OCI-LY7 (cell line): ENCODE measurements at regions not wholly inside any gene's neighbourhood (a gene's known extent, or its start where the extent isn't known, plus 50 kb on each side); places are given as distances from the start of the nearest gene placed in this dataset.

ENCODE experiments used
- BruUV-seq: library from RNA; stranded (reverse); fragments of 400-500 nt; replicated peaks from 2 replicates; lab custom pipeline; 2021; lab: Mats Ljungman, UMichigan
- CTCF ChIA-PET: fragments of 300-600 bp; sonication (Branson Sonifier 250); formaldehyde crosslinking; loops from one replicate; lab custom pipeline; 2022; ENCODE audit warnings: antibody characterized with exemption; ENCODE audit not compliant: unreplicated experiment; lab: Charles Lee
- POLR2A ChIA-PET: fragments of 300-600 bp; sonication (Branson Sonifier 250); formaldehyde crosslinking; loops from one replicate; lab custom pipeline; 2022; ENCODE audit warnings: antibody characterized with exemption; lab: Charles Lee
- DNase-seq: peaks from one replicate; pipeline ENCODE4 v3.0.0-alpha.2; 2015; ENCODE audit warnings: low spot score
- H2AFZ ChIP-seq: fragments of 200-600 bp; sonication (generic), shearing (Covaris generic); 2 replicates; pipeline ENCODE4 v1.6.1; 2014; ENCODE audit warnings: mild to moderate bottlenecking, antibody characterized with exemption, low read length, moderate library complexity
- H3K27ac ChIP-seq: fragments of 200-600 bp; sonication (generic); 2 replicates; pipeline ENCODE4 v1.5.1; 2014; ENCODE audit warnings: mixed run types, low read depth, mild to moderate bottlenecking, moderate library complexity, low read length, inconsistent platforms; ENCODE audit not compliant: poor library complexity, severe bottlenecking
- H3K36me3 ChIP-seq: fragments of 200-600 bp; sonication (generic); 2 replicates; pipeline ENCODE4 v1.6.1; 2014; ENCODE audit warnings: mild to moderate bottlenecking, antibody characterized with exemption, low read length, moderate library complexity, mixed read lengths; ENCODE audit not compliant: insufficient read depth
- H3K4me1 ChIP-seq: fragments of 200-600 bp; sonication (generic); 2 replicates; pipeline ENCODE4 v1.5.1; 2014; ENCODE audit warnings: mild to moderate bottlenecking, low read length; ENCODE audit not compliant: insufficient read depth, poor library complexity, severe bottlenecking
- H3K4me2 ChIP-seq: fragments of 200-600 bp; sonication (generic); 2 replicates; pipeline ENCODE4 v1.6.1; 2014; ENCODE audit warnings: mild to moderate bottlenecking, low read length
- H3K4me3 ChIP-seq: fragments of 200-600 bp; sonication (generic); 2 replicates; pipeline ENCODE4 v1.5.1; 2014; ENCODE audit warnings: mild to moderate bottlenecking, low read depth, low read length; ENCODE audit not compliant: poor library complexity, severe bottlenecking
- H3K79me2 ChIP-seq: fragments of 200-600 bp; sonication (generic); 2 replicates; pipeline ENCODE4 v1.6.1; 2016; ENCODE audit warnings: low read depth, mild to moderate bottlenecking, low read length, moderate library complexity, mixed read lengths; ENCODE audit not compliant: insufficient read depth
- H3K9me2 ChIP-seq: fragments of 200-600 bp; sonication (generic); 2 replicates; pipeline ENCODE4 v1.6.1; 2016; ENCODE audit warnings: mild to moderate bottlenecking, low read length, mixed read lengths; ENCODE audit not compliant: insufficient read depth
- H3K9me3 ChIP-seq: fragments of 200-600 bp; sonication (generic); 2 replicates; pipeline ENCODE4 v1.6.1; 2014; ENCODE audit warnings: mild to moderate bottlenecking, mixed run types, low read length, mixed read lengths
- H4K20me1 ChIP-seq: fragments of 200-600 bp; sonication (generic); 2 replicates; pipeline ENCODE4 v1.6.1; 2014; ENCODE audit warnings: mild to moderate bottlenecking, antibody characterized with exemption, low read length, moderate library complexity, mixed read lengths; ENCODE audit not compliant: insufficient read depth
- EZH2phosphoT487 ChIP-seq: fragments of 200-600 bp; sonication (generic); IDR thresholded peaks from 2 replicates; pipeline ENCODE4 v1.6.1; 2018; ENCODE audit warnings: low read depth, borderline replicate concordance, mild to moderate bottlenecking, mixed run types, antibody characterized with exemption, low read length, moderate library complexity, mixed read lengths
- intact Hi-C: fragments of 100-400 bp; cut with micrococcal nuclease; formaldehyde crosslinking; loops from one replicate; pipeline ENCODE4 v1.10.0; 2022; ENCODE audit not compliant: unreplicated experiment
- TF ChIP-seq, protein P1 (sequence below): fragments of 200-600 bp; sonication (generic); conservative IDR thresholded peaks from 2 replicates; pipeline ENCODE4 v1.5.1; 2014; ENCODE audit warnings: mild to moderate bottlenecking, antibody characterized with exemption, low read length, moderate library complexity, mixed read lengths

DNA sequence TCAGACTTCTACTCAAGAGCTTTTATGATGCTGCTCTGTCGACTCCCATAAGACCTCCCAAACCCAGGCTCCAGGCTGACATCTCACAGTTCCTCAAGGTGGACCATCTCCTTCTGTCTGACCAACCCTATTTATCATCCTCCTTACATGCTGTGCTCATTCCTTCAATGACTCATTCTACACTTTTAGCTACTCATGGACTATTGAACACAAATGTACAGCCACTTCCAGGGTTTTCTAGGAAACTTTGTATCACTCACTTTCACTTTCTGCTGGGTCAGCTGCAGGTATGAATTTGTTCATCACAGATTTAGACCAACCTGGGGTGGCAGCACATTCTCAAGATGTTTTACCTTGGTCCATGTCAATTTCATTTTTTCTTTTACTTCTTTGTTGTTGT is 162.4 kb upstream of the FAM20A start:
- POLR2A ChIA-PET: no interaction called here
- no peak overlapping the region for H3K27ac ChIP-seq
- H3K4me1 ChIP-seq: no peaks in the 10 kb centered on the region
- no peak for TF ChIP-seq EZH2phosphoT487
- TF ChIP-seq, protein P1, sequence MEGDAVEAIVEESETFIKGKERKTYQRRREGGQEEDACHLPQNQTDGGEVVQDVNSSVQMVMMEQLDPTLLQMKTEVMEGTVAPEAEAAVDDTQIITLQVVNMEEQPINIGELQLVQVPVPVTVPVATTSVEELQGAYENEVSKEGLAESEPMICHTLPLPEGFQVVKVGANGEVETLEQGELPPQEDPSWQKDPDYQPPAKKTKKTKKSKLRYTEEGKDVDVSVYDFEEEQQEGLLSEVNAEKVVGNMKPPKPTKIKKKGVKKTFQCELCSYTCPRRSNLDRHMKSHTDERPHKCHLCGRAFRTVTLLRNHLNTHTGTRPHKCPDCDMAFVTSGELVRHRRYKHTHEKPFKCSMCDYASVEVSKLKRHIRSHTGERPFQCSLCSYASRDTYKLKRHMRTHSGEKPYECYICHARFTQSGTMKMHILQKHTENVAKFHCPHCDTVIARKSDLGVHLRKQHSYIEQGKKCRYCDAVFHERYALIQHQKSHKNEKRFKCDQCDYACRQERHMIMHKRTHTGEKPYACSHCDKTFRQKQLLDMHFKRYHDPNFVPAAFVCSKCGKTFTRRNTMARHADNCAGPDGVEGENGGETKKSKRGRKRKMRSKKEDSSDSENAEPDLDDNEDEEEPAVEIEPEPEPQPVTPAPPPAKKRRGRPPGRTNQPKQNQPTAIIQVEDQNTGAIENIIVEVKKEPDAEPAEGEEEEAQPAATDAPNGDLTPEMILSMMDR: no peak
- no peaks in the 10 kb centered on the region for H3K79me2 ChIP-seq
- no peaks in the 10 kb centered on the region for H3K36me3 ChIP-seq
- no peak overlapping the region for H2AFZ ChIP-seq
- no peaks in the 10 kb centered on the region for H4K20me1 ChIP-seq
- H3K9me2 ChIP-seq: no peaks in the 10 kb centered on the region
- CTCF ChIA-PET: no interaction called here
- BruUV-seq: no TSS peak
- H3K4me2 ChIP-seq: no peak overlapping the region
- no peaks in the 10 kb centered on the region for H3K9me3 ChIP-seq
- H3K4me3 ChIP-seq: no peak overlapping the region
- DNase-seq: no peak
- intact Hi-C loops: loop anchor here (5.0 to 10.0 kb wide), 2 partner anchors 296 to 589 kb away; no protein-coding TSS in a partner anchor

DNA sequence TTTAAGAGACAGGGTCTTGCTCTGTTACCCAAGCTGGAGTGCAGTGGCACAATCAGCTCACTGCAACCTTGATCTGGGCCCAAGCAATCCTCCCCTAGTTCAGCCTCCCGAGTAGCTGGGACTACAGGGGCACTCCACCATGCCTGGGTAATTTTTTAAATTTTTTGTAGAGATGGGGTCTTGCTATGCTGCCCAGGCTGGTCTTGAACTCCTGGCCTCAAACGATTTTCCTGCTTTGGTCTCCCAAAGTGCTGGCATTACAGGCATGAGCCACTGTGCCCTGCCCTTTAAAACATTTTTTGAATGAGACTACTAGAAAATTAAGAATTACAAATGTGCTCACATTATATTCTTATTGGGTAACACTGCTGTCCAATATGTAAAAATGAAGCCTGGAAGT is 161.7 kb upstream of the FAM20A start:
- Histone ChIP-seq H3K27ac (no peak overlapping the region), H3K36me3 (no peaks in the 10 kb centered on the region), H3K4me2 (no peak overlapping the region), H3K9me2 (no peaks in the 10 kb centered on the region), H3K4me3 (no peak overlapping the region), H2AFZ (no peak overlapping the region), H4K20me1 (no peaks in the 10 kb centered on the region), H3K4me1 (no peaks in the 10 kb centered on the region), H3K9me3 (no peaks in the 10 kb centered on the region), H3K79me2 (no peaks in the 10 kb centered on the region)
- DNase-seq: no peak
- intact Hi-C loops: loop anchor here (5.0 to 10.0 kb wide), 2 partner anchors 296 to 588 kb away; no protein-coding TSS in a partner anchor
- ChIA-PET POLR2A (no interaction called here), CTCF (no interaction called here)
- no TSS peak for BruUV-seq
- TF ChIP-seq EZH2phosphoT487: no peak
- TF ChIP-seq, protein P1: no peak

DNA sequence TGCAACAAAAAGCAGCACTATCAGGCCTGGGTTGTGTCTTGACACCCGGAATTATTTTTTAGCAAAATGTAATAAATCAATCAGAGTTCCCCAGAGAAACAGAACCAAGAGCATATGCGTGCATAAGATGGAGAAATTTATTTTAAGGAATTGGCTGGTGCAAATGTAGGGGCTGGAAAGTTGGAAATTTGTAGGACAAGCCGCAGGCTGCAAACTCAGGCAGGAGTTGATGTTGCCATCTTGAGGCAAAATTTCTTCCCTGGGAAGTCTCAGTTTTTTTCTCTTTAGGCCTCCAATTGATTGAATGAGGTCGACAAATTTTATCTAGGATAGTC is 158.9 kb upstream of the FAM20A start:
- no peaks in the 10 kb centered on the region for H3K9me2 ChIP-seq
- BruUV-seq: no TSS peak
- no peaks in the 10 kb centered on the region for H3K4me1 ChIP-seq
- no peaks in the 10 kb centered on the region for H4K20me1 ChIP-seq
- no peaks in the 10 kb centered on the region for H3K36me3 ChIP-seq
- H3K79me2 ChIP-seq: no peaks in the 10 kb centered on the region
- intact Hi-C loops: loop anchor here (2.0 to 10.0 kb wide), 3 partner anchors 219 to 585 kb away; no protein-coding TSS in a partner anchor
- H3K4me2 ChIP-seq: peak overlapping the region; percentile 13; the same call in 1 of the 2 replicates
- ChIA-PET CTCF (no interaction called here), POLR2A (no interaction called here)
- H3K4me3 ChIP-seq: no peak overlapping the region
- DNase-seq: no peak
- H3K27ac ChIP-seq: no peak overlapping the region
- peak overlapping the region; percentile 39; the same call in 1 of the 2 replicates for H2AFZ ChIP-seq
- TF ChIP-seq EZH2phosphoT487: no peak
- TF ChIP-seq, protein P1: peak; percentile 45
- no peaks in the 10 kb centered on the region for H3K9me3 ChIP-seq
